Spleen (tissue), 7 donors: ENCODE measurements at regions not wholly inside any gene's neighbourhood (a gene's known extent, or its start where the extent isn't known, plus 50 kb on each side); places are given as distances from the start of the nearest gene placed in this dataset.

Experiments used
- POLR2AphosphoS5 ChIP-seq, 3 donors: sonication (generic); formaldehyde crosslinking; IDR thresholded peaks; one replicate each; pipeline ENCODE4 v1.5.1; 2017; ENCODE audit warnings: antibody characterized with exemption in 3 of 3
- TF ChIP-seq, protein P1 (sequence below), 11 experiments: fragments of 200-600 bp in 7 of 11; fragments of 450-650 bp in 4 of 11; sonication (generic) in 4 of 11; IDR thresholded peaks in 8 of 11; conservative IDR thresholded peaks in 3 of 11; 1 replicate in 7 of 11; 2 replicates in 4 of 11; pipeline versions ENCODE4 v1.4.0 to v1.8.0; 2016 to 2021; ENCODE audit warnings: antibody characterized with exemption in 11 of 11, inconsistent platforms in 4 of 11, mild to moderate bottlenecking in 1 of 11
- donor health status: DM: no; HTN: no; CAD: no; lungs with moderate emphysema.
- donor health status: DM: no; HTN: no; CAD: no.
- donor health status: DM: no; HTN: no; CAD: no.

DNA sequence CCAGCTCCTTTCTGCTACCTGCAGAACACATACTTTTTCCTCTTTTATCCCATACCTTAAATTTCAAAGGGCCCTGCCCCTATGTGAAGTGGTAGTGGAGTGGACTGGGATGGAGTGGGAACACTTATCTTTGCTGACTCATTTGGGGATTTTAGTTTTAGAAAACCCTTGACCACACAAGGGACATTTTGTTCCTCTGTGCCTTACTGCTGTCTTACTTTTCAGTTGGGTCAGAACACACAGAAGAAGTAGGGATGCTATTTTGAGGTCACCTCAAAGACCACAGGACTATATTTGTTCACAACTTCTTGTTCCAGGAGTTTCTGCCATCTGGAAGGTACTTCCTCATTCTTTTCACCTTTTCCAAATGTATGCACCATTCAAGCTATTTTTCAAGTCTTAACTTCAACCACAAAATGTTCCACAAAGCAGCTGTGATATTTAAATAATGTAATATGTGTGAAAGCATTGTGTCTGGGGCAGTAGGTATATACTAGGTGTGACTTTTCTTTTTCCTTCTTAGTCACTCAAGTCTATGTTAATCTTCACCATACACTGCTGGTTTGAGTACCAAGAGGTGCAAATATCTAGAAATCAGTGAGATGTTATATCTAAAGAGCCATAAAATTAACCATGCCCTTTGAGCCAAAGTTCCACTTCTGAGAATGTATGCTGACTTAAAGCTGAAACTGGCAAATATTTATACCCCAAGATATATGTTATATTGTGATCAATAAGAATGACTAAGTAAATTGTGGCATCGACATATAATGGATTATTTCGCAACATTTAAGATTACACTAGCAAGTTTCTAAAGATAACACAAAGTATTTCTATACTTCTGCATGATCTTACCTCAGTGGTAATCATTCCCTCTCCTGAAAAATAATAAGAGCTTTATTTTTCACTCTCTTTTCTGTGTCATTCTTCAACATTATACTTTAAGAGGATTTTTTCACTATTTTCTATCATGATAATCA is 308.5 kb downstream of the MRPL39 start:
- TF ChIP-seq, protein P1, sequence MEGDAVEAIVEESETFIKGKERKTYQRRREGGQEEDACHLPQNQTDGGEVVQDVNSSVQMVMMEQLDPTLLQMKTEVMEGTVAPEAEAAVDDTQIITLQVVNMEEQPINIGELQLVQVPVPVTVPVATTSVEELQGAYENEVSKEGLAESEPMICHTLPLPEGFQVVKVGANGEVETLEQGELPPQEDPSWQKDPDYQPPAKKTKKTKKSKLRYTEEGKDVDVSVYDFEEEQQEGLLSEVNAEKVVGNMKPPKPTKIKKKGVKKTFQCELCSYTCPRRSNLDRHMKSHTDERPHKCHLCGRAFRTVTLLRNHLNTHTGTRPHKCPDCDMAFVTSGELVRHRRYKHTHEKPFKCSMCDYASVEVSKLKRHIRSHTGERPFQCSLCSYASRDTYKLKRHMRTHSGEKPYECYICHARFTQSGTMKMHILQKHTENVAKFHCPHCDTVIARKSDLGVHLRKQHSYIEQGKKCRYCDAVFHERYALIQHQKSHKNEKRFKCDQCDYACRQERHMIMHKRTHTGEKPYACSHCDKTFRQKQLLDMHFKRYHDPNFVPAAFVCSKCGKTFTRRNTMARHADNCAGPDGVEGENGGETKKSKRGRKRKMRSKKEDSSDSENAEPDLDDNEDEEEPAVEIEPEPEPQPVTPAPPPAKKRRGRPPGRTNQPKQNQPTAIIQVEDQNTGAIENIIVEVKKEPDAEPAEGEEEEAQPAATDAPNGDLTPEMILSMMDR (IDR thresholded peaks at IDR 0.05 in 8 of 11, conservative IDR thresholded peaks at IDR 0.05 in 3 of 11) = no peak
- TF ChIP-seq POLR2AphosphoS5 (IDR thresholded peaks at IDR 0.05) = no peak
